Right lobe of liver (tissue), 4 donors: ENCODE measurements at regions not wholly inside any gene's neighbourhood (a gene's known extent, or its start where the extent isn't known, plus 50 kb on each side); places are given as distances from the start of the nearest gene placed in this dataset.

ENCODE experiments used
- CTCF ChIP-seq, 4 donors: fragments of 200-600 bp in 3 of 4; fragments of 450-650 bp in 1 of 4; IDR thresholded peaks; one replicate each; pipeline versions ENCODE4 v1.5.1 to v1.8.0; 2016 to 2022; ENCODE audit warnings: antibody characterized with exemption in 4 of 4, mild to moderate bottlenecking in 2 of 4
- POLR2A ChIP-seq: fragments of 450-650 bp; IDR thresholded peaks from one replicate; pipeline ENCODE4 v1.6.1; 2017; ENCODE audit warnings: antibody characterized with exemption, mild to moderate bottlenecking
- donor health status: DM: no; HTN: no; CAD: no.
- donor health status: DM: no; HTN: no; CAD: no.
- donor health status: DM: no; HTN: yes; CAD: no.

GRCh38 chr3:80734920-80735319, 967.1 kb upstream of the ROBO1 start:
- TF ChIP-seq CTCF (IDR thresholded peaks at IDR 0.05), result no peak
- no peak for TF ChIP-seq POLR2A
